Hematopoietic multipotent progenitor cell treated with erythropoietin and hydrocortisone succinate and interleukin-3 and kit ligand, for 15 days (in vitro differentiated cells): ENCODE measurements at regions not wholly inside any gene's neighbourhood (a gene's known extent, or its start where the extent isn't known, plus 50 kb on each side); places are given as distances from the start of the nearest gene placed in this dataset.

Source experiments
- DNase-seq: peaks from one replicate; pipeline ENCODE4 v3.0.0-alpha.2; 2015; ENCODE audit warnings: low spot score

GRCh38 chr20:40491009-40491590 is 197.9 kb downstream of the MAFB start:
- no peak for DNase-seq

GRCh38 chr20:40489886-40490285 is 199.2 kb downstream of the MAFB start:
- no peak for DNase-seq

GRCh38 chr20:40488401-40488800 is 200.6 kb downstream of the MAFB start:
- no peak for DNase-seq

- DNase-seq, result no peak
These were observed 202.7 kb downstream of the MAFB start for GRCh38 chr20:40486297-40486696.

GRCh38 chr20:40481743-40482458 is 207.1 kb downstream of the MAFB start:
- DNase-seq, result no peak

GRCh38 chr20:40481337-40481736 is 207.7 kb downstream of the MAFB start:
- DNase-seq, result no peak

- DNase-seq, result no peak
These were observed 211.2 kb downstream of the MAFB start for GRCh38 chr20:40477805-40478204.

GRCh38 chr20:40476461-40476860 is 212.6 kb downstream of the MAFB start:
- DNase-seq, result no peak

GRCh38 chr20:40472905-40473304 is 216.1 kb downstream of the MAFB start:
- DNase-seq, result no peak

GRCh38 chr20:40471261-40471629 is 217.8 kb downstream of the MAFB start:
- DNase-seq, result no peak

GRCh38 chr20:40470445-40471260 is 218.4 kb downstream of the MAFB start:
- no peak for DNase-seq

GRCh38 chr20:40468759-40469158 is 220.3 kb downstream of the MAFB start:
- no peak for DNase-seq

- no peak for DNase-seq
These were observed 221.2 kb downstream of the MAFB start for GRCh38 chr20:40467703-40468411.

- DNase-seq, result no peak
These were observed 222.0 kb downstream of the MAFB start for GRCh38 chr20:40467067-40467466.

GRCh38 chr20:40464731-40465208 is 224.3 kb downstream of the MAFB start:
- no peak for DNase-seq

- DNase-seq, result no peak
These were observed 225.9 kb downstream of the MAFB start for GRCh38 chr20:40463171-40463570.

- DNase-seq, result no peak
These were observed 226.5 kb downstream of the MAFB start for GRCh38 chr20:40462566-40462965.

GRCh38 chr20:40459299-40459698 is 229.7 kb downstream of the MAFB start:
- DNase-seq, result no peak

GRCh38 chr20:40457404-40457803 is 231.6 kb downstream of the MAFB start:
- no peak for DNase-seq

- DNase-seq, result no peak
These were observed 236.3 kb downstream of the MAFB start for GRCh38 chr20:40452758-40453157.

GRCh38 chr20:40451552-40451951 is 237.5 kb downstream of the MAFB start:
- DNase-seq, result no peak

GRCh38 chr20:40449974-40450616 is 238.9 kb downstream of the MAFB start:
- no peak for DNase-seq
